DND-41 (cell line): ENCODE measurements at regions not wholly inside any gene's neighbourhood (a gene's known extent, or its start where the extent isn't known, plus 50 kb on each side); places are given as distances from the start of the nearest gene placed in this dataset.

Experiments
- CTCF ChIP-seq: IDR thresholded peaks from 2 replicates; pipeline ENCODE4 v1.5.1; 2012; ENCODE audit warnings: borderline replicate concordance, low read length, moderate library complexity, mild to moderate bottlenecking; ENCODE audit not compliant: poor library complexity, severe bottlenecking; ENCODE audit errors: extremely low read depth
- EZH2 ChIP-seq: IDR thresholded peaks from 3 replicates; pipeline ENCODE4 v1.6.1; 2012; ENCODE audit warnings: borderline replicate concordance, low read depth, mild to moderate bottlenecking, moderate library complexity, low read length, inconsistent platforms; ENCODE audit not compliant: severe bottlenecking

GRCh38 chr6:90691823-90692222, 105.0 kb upstream of the MAP3K7 start:
- TF ChIP-seq EZH2 (no peak), CTCF (peak; percentile 61)
